CD8-positive, alpha-beta memory T cell (primary cell): ENCODE measurements at regions not wholly inside any gene's neighbourhood (a gene's known extent, or its start where the extent isn't known, plus 50 kb on each side); places are given as distances from the start of the nearest gene placed in this dataset.
"Not testable (repeated sequence)": the region's sequence is repeated elsewhere in the genome, so short reads cannot be mapped to it uniquely, and the experiment has no call there.

Source experiments
- CTCF ChIA-PET: fragments of 350-600 bp; sonication (Branson Sonifier 250); formaldehyde crosslinking; loops from one replicate; lab custom pipeline; 2021; ENCODE audit warnings: antibody characterized with exemption; lab: Charles Lee
- POLR2A ChIA-PET: fragments of 350-600 bp; sonication (Branson Sonifier 250); formaldehyde crosslinking; loops from one replicate; lab custom pipeline; 2021; ENCODE audit warnings: antibody characterized with exemption; lab: Charles Lee
- DNase-seq, 5 donors: peaks; one replicate each; pipeline versions ENCODE4 v3.0.0 to v3.0.0-alpha.2; 2020 to 2022; ENCODE audit warnings: mixed read lengths in 1 of 5
- H3K27ac ChIP-seq: one replicate; pipeline ENCODE4 v1.7.0; 2013; ENCODE audit warnings: low read depth, mild to moderate bottlenecking, low read length, moderate library complexity
- H3K27me3 ChIP-seq: 2 replicates; pipeline ENCODE4 v1.7.0; 2013; ENCODE audit warnings: low read length, mild to moderate bottlenecking; ENCODE audit not compliant: insufficient read depth, poor library complexity, severe bottlenecking
- H3K36me3 ChIP-seq: 2 replicates; pipeline ENCODE4 v1.7.0; 2013; ENCODE audit warnings: mild to moderate bottlenecking, low read length, moderate library complexity; ENCODE audit not compliant: insufficient read depth
- H3K4me1 ChIP-seq: 2 replicates; pipeline ENCODE4 v1.7.0; 2013; ENCODE audit warnings: mild to moderate bottlenecking, low read length, moderate library complexity; ENCODE audit not compliant: insufficient read depth
- H3K4me3 ChIP-seq: 2 replicates; pipeline ENCODE4 v1.7.0; 2013; ENCODE audit warnings: mild to moderate bottlenecking, low read length
- H3K9me3 ChIP-seq: 2 replicates; pipeline ENCODE4 v1.7.0; 2013; ENCODE audit warnings: mild to moderate bottlenecking, low read length
- H3K27ac Mint-ChIP-seq, 8 donors: one replicate each; pipeline ENCODE4 v1.8.0; 2020 to 2021; ENCODE audit warnings: mixed read lengths in 8 of 8, mild to moderate bottlenecking in 6 of 8, inconsistent platforms in 3 of 8, moderate library complexity in 3 of 8
- H3K27me3 Mint-ChIP-seq, 2 donors: one replicate each; pipeline ENCODE4 v1.8.0; 2020 to 2021; ENCODE audit warnings: mixed read lengths in 2 of 2, mild to moderate bottlenecking in 1 of 2, moderate library complexity in 1 of 2
- H3K36me3 Mint-ChIP-seq, 3 donors: one replicate each; pipeline ENCODE4 v1.8.0; 2020 to 2021; ENCODE audit warnings: mixed read lengths in 3 of 3, inconsistent platforms in 1 of 3, mild to moderate bottlenecking in 1 of 3
- H3K4me1 Mint-ChIP-seq, 3 donors: one replicate each; pipeline ENCODE4 v1.8.0; 2020 to 2021; ENCODE audit warnings: mixed read lengths in 3 of 3, inconsistent platforms in 1 of 3, mild to moderate bottlenecking in 1 of 3
- H3K4me3 Mint-ChIP-seq, 7 donors: one replicate each; pipeline ENCODE4 v1.8.0; 2020 to 2021; ENCODE audit warnings: mixed read lengths in 7 of 7, mild to moderate bottlenecking in 6 of 7, moderate library complexity in 4 of 7, inconsistent platforms in 2 of 7
- H3K9me3 Mint-ChIP-seq, 5 donors: one replicate each; pipeline ENCODE4 v1.8.0; 2020 to 2022; ENCODE audit warnings: mixed read lengths in 5 of 5, mild to moderate bottlenecking in 3 of 5, moderate library complexity in 2 of 5, inconsistent platforms in 1 of 5

GRCh38 chr1:168837230-168837629 is 108.2 kb upstream of the DPT start:
- H3K4me3 ChIP-seq, POLR2A ChIA-PET: not testable (repeated sequence)

GRCh38 chr1:168842306-168842705 is 113.3 kb upstream of the DPT start:
- Histone ChIP-seq H3K9me3 (no peaks in the 10 kb centered on the region), H3K27me3 (no peaks in the 10 kb centered on the region), H3K4me3 (no peak overlapping the region), H3K27ac (no peak overlapping the region), H3K36me3 (no peaks in the 10 kb centered on the region), H3K4me1 (no peaks in the 10 kb centered on the region)
- Mint-ChIP-seq H3K4me3 (no peak overlapping the region), H3K27ac (no peak overlapping the region), H3K36me3 (no peaks in the 10 kb centered on the region), H3K4me1 (no peaks in the 10 kb centered on the region), H3K9me3 (no peaks in the 10 kb centered on the region), H3K27me3 (peaks cover 3 to 18% of the 10 kb centered on the region in 2 donors)
- CTCF ChIA-PET, result no interaction called here
- POLR2A ChIA-PET, result no interaction called here
- no peak for DNase-seq

More at GRCh38 chr1:168837230-168837629, 108.2 kb upstream of the DPT start:
- H3K36me3 Mint-ChIP-seq, H3K4me3 Mint-ChIP-seq, H3K27me3 ChIP-seq, DNase-seq, H3K27ac ChIP-seq, H3K27me3 Mint-ChIP-seq, H3K9me3 Mint-ChIP-seq, CTCF ChIA-PET, H3K9me3 ChIP-seq, H3K36me3 ChIP-seq, H3K27ac Mint-ChIP-seq: not testable (repeated sequence)
- peaks cover 15% of the 10 kb centered on the region for H3K4me1 ChIP-seq
- peaks cover 21 to 22% (median 22%) of the 10 kb centered on the region in 3 donors for H3K4me1 Mint-ChIP-seq

- Histone ChIP-seq H3K4me1 (no peaks in the 10 kb centered on the region), H3K9me3 (no peaks in the 10 kb centered on the region), H3K27me3 (no peaks in the 10 kb centered on the region), H3K4me3 (no peak overlapping the region), H3K36me3 (no peaks in the 10 kb centered on the region), H3K27ac (no peak overlapping the region)
- ChIA-PET POLR2A (no interaction called here), CTCF (no interaction called here)
- DNase-seq, result no peak
- H3K27me3 Mint-ChIP-seq, result peaks cover 3 to 24% of the 10 kb centered on the region in 2 donors
- H3K9me3 Mint-ChIP-seq, result no peaks in the 10 kb centered on the region
- H3K4me1 Mint-ChIP-seq, result no peaks in the 10 kb centered on the region
- H3K27ac Mint-ChIP-seq, result peak overlapping the region in 1 of 8 donors; percentile 86
- H3K4me3 Mint-ChIP-seq, result no peak overlapping the region
- no peaks in the 10 kb centered on the region for H3K36me3 Mint-ChIP-seq
Observed at GRCh38 chr1:168842916-168843315, 113.9 kb upstream of the DPT start.

- CTCF ChIA-PET, result no interaction called here
- Mint-ChIP-seq H3K36me3 (no peaks in the 10 kb centered on the region), H3K9me3 (no peaks in the 10 kb centered on the region), H3K27ac (peak overlapping the region in 1 of 8 donors; percentile 86), H3K4me3 (no peak overlapping the region), H3K27me3 (peaks cover 6 to 29% of the 10 kb centered on the region in 2 donors), H3K4me1 (no peaks in the 10 kb centered on the region)
- no peak overlapping the region for H3K4me3 ChIP-seq
- H3K27me3 ChIP-seq, result no peaks in the 10 kb centered on the region
- H3K4me1 ChIP-seq, result no peaks in the 10 kb centered on the region
- no peak overlapping the region for H3K27ac ChIP-seq
- DNase-seq, result no peak
- POLR2A ChIA-PET, result no interaction called here
- H3K9me3 ChIP-seq, result no peaks in the 10 kb centered on the region
- H3K36me3 ChIP-seq, result no peaks in the 10 kb centered on the region
Observed at GRCh38 chr1:168843401-168843800, 114.4 kb upstream of the DPT start.

GRCh38 chr1:168843950-168844349 is 114.9 kb upstream of the DPT start:
- CTCF ChIA-PET, result no interaction called here
- Mint-ChIP-seq H3K9me3 (no peaks in the 10 kb centered on the region), H3K4me3 (no peak overlapping the region), H3K36me3 (no peaks in the 10 kb centered on the region), H3K27ac (no peak overlapping the region), H3K4me1 (no peaks in the 10 kb centered on the region), H3K27me3 (peaks cover 7 to 32% of the 10 kb centered on the region in 2 donors)
- Histone ChIP-seq H3K4me1 (no peaks in the 10 kb centered on the region), H3K4me3 (no peak overlapping the region), H3K36me3 (no peaks in the 10 kb centered on the region), H3K27me3 (no peaks in the 10 kb centered on the region), H3K9me3 (no peaks in the 10 kb centered on the region), H3K27ac (no peak overlapping the region)
- no peak for DNase-seq
- POLR2A ChIA-PET, result no interaction called here

- no peaks in the 10 kb centered on the region for H3K9me3 Mint-ChIP-seq
Observed at GRCh38 chr1:168845140-168845539, 116.1 kb upstream of the DPT start.

GRCh38 chr1:168848051-168848450 is 119.0 kb upstream of the DPT start:
- H3K4me1 Mint-ChIP-seq, result no peaks in the 10 kb centered on the region
- H3K27me3 Mint-ChIP-seq, result peaks cover 13 to 44% of the 10 kb centered on the region in 2 donors
- no peak overlapping the region for H3K4me3 Mint-ChIP-seq
- peaks cover 0 to 4% (median 3%) of the 10 kb centered on the region in 5 donors for H3K9me3 Mint-ChIP-seq
- Histone ChIP-seq H3K4me1 (no peaks in the 10 kb centered on the region), H3K36me3 (no peaks in the 10 kb centered on the region), H3K27me3 (no peaks in the 10 kb centered on the region), H3K9me3 (no peaks in the 10 kb centered on the region), H3K4me3 (no peak overlapping the region), H3K27ac (no peak overlapping the region)
- H3K27ac Mint-ChIP-seq, result no peak overlapping the region
- POLR2A ChIA-PET, result no interaction called here
- CTCF ChIA-PET, result no interaction called here
- peaks cover 0 to 8% (median 0%) of the 10 kb centered on the region in 3 donors for H3K36me3 Mint-ChIP-seq
- no peak for DNase-seq

More at GRCh38 chr1:168845140-168845539, 116.1 kb upstream of the DPT start:
- Histone ChIP-seq H3K36me3 (no peaks in the 10 kb centered on the region), H3K27me3 (no peaks in the 10 kb centered on the region), H3K9me3 (no peaks in the 10 kb centered on the region), H3K27ac (no peak overlapping the region), H3K4me1 (no peaks in the 10 kb centered on the region), H3K4me3 (no peak overlapping the region)
- H3K27me3 Mint-ChIP-seq, result peaks cover 7 to 39% of the 10 kb centered on the region in 2 donors
- H3K4me1 Mint-ChIP-seq, result no peaks in the 10 kb centered on the region
- CTCF ChIA-PET, result no interaction called here
- no peaks in the 10 kb centered on the region for H3K36me3 Mint-ChIP-seq
- DNase-seq, result no peak
- no peak overlapping the region for H3K4me3 Mint-ChIP-seq
- no peak overlapping the region for H3K27ac Mint-ChIP-seq
- POLR2A ChIA-PET, result no interaction called here

- no peaks in the 10 kb centered on the region for H3K9me3 ChIP-seq
- Mint-ChIP-seq H3K27me3 (no peaks in the 10 kb centered on the region), H3K27ac (no peak overlapping the region), H3K9me3 (peaks cover 6 to 13% (median 12%) of the 10 kb centered on the region in 5 donors), H3K36me3 (peaks cover 0 to 18% (median 2%) of the 10 kb centered on the region in 3 donors), H3K4me1 (no peaks in the 10 kb centered on the region), H3K4me3 (no peak overlapping the region)
- no peak overlapping the region for H3K27ac ChIP-seq
- H3K36me3 ChIP-seq, result no peaks in the 10 kb centered on the region
- no peaks in the 10 kb centered on the region for H3K27me3 ChIP-seq
- ChIA-PET POLR2A (no interaction called here), CTCF (no interaction called here)
- DNase-seq, result no peak
- no peak overlapping the region for H3K4me3 ChIP-seq
- no peaks in the 10 kb centered on the region for H3K4me1 ChIP-seq
Observed at GRCh38 chr1:168861421-168862004, 132.5 kb upstream of the DPT start.
